ENCODE measurements at regions not wholly inside any gene's neighbourhood (a gene's known extent, or its start where the extent isn't known, plus 50 kb on each side); places are given as distances from the start of the nearest gene placed in this dataset.

- TF ChIP-seq CTCF (conservative IDR thresholded peaks at IDR 0.05; ENCODE audit: low read depth, low read length) (no peak), EZH2 (IDR thresholded peaks at IDR 0.05; ENCODE audit: low read length, unreplicated experiment) (no peak), EZH2phosphoT487 (IDR thresholded peaks at IDR 0.05; ENCODE audit: borderline replicate concordance, low read length) (no peak)
These were observed 510.2 kb upstream of the USP24 start for GRCh38 chr1:55725378-55725777.
